Suprapubic skin (tissue), 4 donors: ENCODE measurements at regions not wholly inside any gene's neighbourhood (a gene's known extent, or its start where the extent isn't known, plus 50 kb on each side); places are given as distances from the start of the nearest gene placed in this dataset.
"Not testable (repeated sequence)": the region's sequence is repeated elsewhere in the genome, so short reads cannot be mapped to it uniquely, and the experiment has no call there.

ENCODE experiments used
- DNase-seq, 2 donors: peaks; one replicate each; pipeline ENCODE4 v3.0.0-alpha.2; 2019; ENCODE audit warnings: low spot score in 2 of 2
- H3K27ac ChIP-seq: fragments of 200-600 bp; sonication (generic); one replicate; pipeline ENCODE4 v1.5.1; 2019
- H3K27me3 ChIP-seq: fragments of 200-600 bp; sonication (generic); one replicate; pipeline ENCODE4 v1.5.1; 2019
- H3K36me3 ChIP-seq: fragments of 200-600 bp; sonication (generic); one replicate; pipeline ENCODE4 v1.5.1; 2019
- H3K4me1 ChIP-seq: fragments of 200-600 bp; sonication (generic); one replicate; pipeline ENCODE4 v1.5.1; 2019
- H3K4me3 ChIP-seq: fragments of 200-600 bp; sonication (generic); one replicate; pipeline ENCODE4 v1.5.1; 2019; ENCODE audit warnings: mild to moderate bottlenecking
- H3K9me3 ChIP-seq: fragments of 200-600 bp; sonication (generic); one replicate; pipeline ENCODE4 v1.5.1; 2019
- CTCF ChIP-seq, 2 donors: fragments of 200-600 bp in 1 of 2; fragments of 450-650 bp in 1 of 2; sonication (generic) in 1 of 2; IDR thresholded peaks; one replicate each; pipeline ENCODE4 v1.5.1; 2016 to 2019; ENCODE audit warnings: antibody characterized with exemption in 2 of 2, mild to moderate bottlenecking in 1 of 2, moderate library complexity in 1 of 2
- EP300 ChIP-seq: sonication (generic); formaldehyde crosslinking; IDR thresholded peaks from one replicate; pipeline ENCODE4 v1.6.1; 2017; ENCODE audit warnings: antibody characterized with exemption
- POLR2A ChIP-seq, 2 donors: fragments of 450-650 bp; IDR thresholded peaks; one replicate each; pipeline ENCODE4 v1.6.1; 2017; ENCODE audit warnings: antibody characterized with exemption in 2 of 2, mild to moderate bottlenecking in 2 of 2, moderate library complexity in 2 of 2
- POLR2AphosphoS5 ChIP-seq, 3 donors: sonication (generic); formaldehyde crosslinking; IDR thresholded peaks; one replicate each; pipeline ENCODE4 v1.6.1; 2017; ENCODE audit warnings: antibody characterized with exemption in 3 of 3
- WGBS: methylation state at CpG from one replicate; pipeline ENCODE4 v1.1.5; 2018; 5-methylcytosine and 5-hydroxymethylcytosine counted together

- no peaks in the 10 kb centered on the region for H3K4me1 ChIP-seq
- H3K27ac ChIP-seq = no peak overlapping the region
- no peaks in the 10 kb centered on the region for H3K9me3 ChIP-seq
- H3K4me3 ChIP-seq = no peak overlapping the region
- H3K36me3 ChIP-seq = no peaks in the 10 kb centered on the region
- no peak for TF ChIP-seq CTCF (IDR thresholded peaks at IDR 0.05)
- no peak for TF ChIP-seq POLR2A (IDR thresholded peaks at IDR 0.05)
- TF ChIP-seq POLR2AphosphoS5 (IDR thresholded peaks at IDR 0.05) = no peak
- no peak for TF ChIP-seq EP300
- DNase-seq = no peak
- H3K27me3 ChIP-seq = no peaks in the 10 kb centered on the region
- WGBS = 47% methylated on average over 2 of the region's 2 CpGs
These were observed 2120.0 kb upstream of the RAG2 start for GRCh38 chr11:38718049-38718448.

GRCh38 chr11:38711110-38711509 is 2113.1 kb upstream of the RAG2 start:
- Histone ChIP-seq H3K4me3 (no peak overlapping the region), H3K27ac (no peak overlapping the region), H3K36me3 (no peaks in the 10 kb centered on the region), H3K4me1 (no peaks in the 10 kb centered on the region), H3K27me3 (no peaks in the 10 kb centered on the region), H3K9me3 (no peaks in the 10 kb centered on the region)
- no peak for DNase-seq
- TF ChIP-seq POLR2AphosphoS5 (IDR thresholded peaks at IDR 0.05) (no peak), EP300 (no peak), POLR2A (IDR thresholded peaks at IDR 0.05) (no peak), CTCF (IDR thresholded peaks at IDR 0.05) (no peak)

- no peak overlapping the region for H3K4me3 ChIP-seq
- H3K27ac ChIP-seq = no peak overlapping the region
- no peaks in the 10 kb centered on the region for H3K9me3 ChIP-seq
- no peaks in the 10 kb centered on the region for H3K27me3 ChIP-seq
- TF ChIP-seq EP300 = no peak
- DNase-seq = no peak
- WGBS = 76% methylated on average over 5 of the region's 5 CpGs
- H3K4me1 ChIP-seq = no peaks in the 10 kb centered on the region
- no peaks in the 10 kb centered on the region for H3K36me3 ChIP-seq
These were observed 2112.2 kb upstream of the RAG2 start for GRCh38 chr11:38710262-38710661.

GRCh38 chr11:38700111-38700510 is 2102.1 kb upstream of the RAG2 start:
- H3K9me3 ChIP-seq = no peaks in the 10 kb centered on the region
- H3K27ac ChIP-seq = no peak overlapping the region
- TF ChIP-seq POLR2A (IDR thresholded peaks at IDR 0.05) = no peak
- TF ChIP-seq EP300 = no peak
- TF ChIP-seq POLR2AphosphoS5 (IDR thresholded peaks at IDR 0.05) = no peak
- TF ChIP-seq CTCF (IDR thresholded peaks at IDR 0.05) = no peak
- 65% methylated on average over 2 of the region's 2 CpGs for WGBS
- no peaks in the 10 kb centered on the region for H3K36me3 ChIP-seq
- DNase-seq = no peak
- H3K4me3 ChIP-seq = no peak overlapping the region
- no peaks in the 10 kb centered on the region for H3K4me1 ChIP-seq
- no peaks in the 10 kb centered on the region for H3K27me3 ChIP-seq

- Histone ChIP-seq H3K9me3 (peaks cover 4% of the 10 kb centered on the region), H3K27me3 (no peaks in the 10 kb centered on the region), H3K27ac (no peak overlapping the region), H3K4me1 (no peaks in the 10 kb centered on the region), H3K36me3 (no peaks in the 10 kb centered on the region), H3K4me3 (no peak overlapping the region)
- TF ChIP-seq CTCF (IDR thresholded peaks at IDR 0.05) = no peak
- TF ChIP-seq POLR2A (IDR thresholded peaks at IDR 0.05) = no peak
- no peak for TF ChIP-seq POLR2AphosphoS5 (IDR thresholded peaks at IDR 0.05)
- no peak for TF ChIP-seq EP300
- no peak for DNase-seq
- WGBS = no CpG with 5 or more reads among the region's 1 CpG
These were observed 2095.3 kb upstream of the RAG2 start for GRCh38 chr11:38693306-38693705.

GRCh38 chr11:38690211-38690610 is 2092.2 kb upstream of the RAG2 start:
- not testable (repeated sequence) for H3K27me3 ChIP-seq, H3K36me3 ChIP-seq, H3K27ac ChIP-seq, H3K4me3 ChIP-seq, H3K4me1 ChIP-seq, DNase-seq, H3K9me3 ChIP-seq
- 63% methylated on average over 2 of the region's 2 CpGs for WGBS
